ENCODE measurements at regions not wholly inside any gene's neighbourhood (a gene's known extent, or its start where the extent isn't known, plus 50 kb on each side); places are given as distances from the start of the nearest gene placed in this dataset.

- Histone ChIP-seq H3K4me1 (ENCODE audit: insufficient read depth, low read length, poor library complexity, severe bottlenecking) (no peaks in the 10 kb centered on the region), H3K9me3 (ENCODE audit: insufficient read depth, low read depth, low read length) (no peaks in the 10 kb centered on the region), H4K20me1 (ENCODE audit: insufficient read depth, low read length, poor library complexity, severe bottlenecking) (no peaks in the 10 kb centered on the region), H3K36me3 (ENCODE audit: insufficient read depth, low read length) (no peaks in the 10 kb centered on the region), H3K79me2 (ENCODE audit: insufficient read depth, low read length) (no peaks in the 10 kb centered on the region), H3K9ac (ENCODE audit: low read depth, low read length, poor library complexity, severe bottlenecking) (no peak overlapping the region), H3K9me2 (replicated peaks; ENCODE audit: low read depth, low read length) (no peaks in the 10 kb centered on the region), H3K27me3 (ENCODE audit: insufficient read depth, low read length, poor library complexity, severe bottlenecking) (no peaks in the 10 kb centered on the region), H2AFZ (ENCODE audit: low read length) (no peak overlapping the region), H3K4me2 (ENCODE audit: low read depth, low read length, poor library complexity, severe bottlenecking) (no peak overlapping the region), H3K4me3 (ENCODE audit: low read length, poor library complexity, severe bottlenecking) (no peak overlapping the region), H3F3A (ENCODE audit: low read depth) (no peaks in the 10 kb centered on the region)
- TF ChIP-seq CTCF (conservative IDR thresholded peaks at IDR 0.05; ENCODE audit: low read length) (no peak), EZH2phosphoT487 (IDR thresholded peaks at IDR 0.05; ENCODE audit: borderline replicate concordance) (no peak)
Measured at GRCh38 chr7:50869108-50869725, 86.5 kb upstream of the GRB10 start.

GRCh38 chr7:50868426-50869100, 85.9 kb upstream of the GRB10 start:
- Histone ChIP-seq H3K27me3 (ENCODE audit: insufficient read depth, low read length, poor library complexity, severe bottlenecking) (no peaks in the 10 kb centered on the region), H2AFZ (ENCODE audit: low read length) (no peak overlapping the region), H3K4me1 (ENCODE audit: insufficient read depth, low read length, poor library complexity, severe bottlenecking) (no peaks in the 10 kb centered on the region), H3K9ac (ENCODE audit: low read depth, low read length, poor library complexity, severe bottlenecking) (no peak overlapping the region), H3K36me3 (ENCODE audit: insufficient read depth, low read length) (no peaks in the 10 kb centered on the region), H3K9me2 (replicated peaks; ENCODE audit: low read depth, low read length) (no peaks in the 10 kb centered on the region), H3F3A (ENCODE audit: low read depth) (no peaks in the 10 kb centered on the region), H3K79me2 (ENCODE audit: insufficient read depth, low read length) (no peaks in the 10 kb centered on the region), H3K9me3 (ENCODE audit: insufficient read depth, low read depth, low read length) (no peaks in the 10 kb centered on the region), H3K4me3 (ENCODE audit: low read length, poor library complexity, severe bottlenecking) (no peak overlapping the region), H4K20me1 (ENCODE audit: insufficient read depth, low read length, poor library complexity, severe bottlenecking) (no peaks in the 10 kb centered on the region), H3K4me2 (ENCODE audit: low read depth, low read length, poor library complexity, severe bottlenecking) (no peak overlapping the region)
- TF ChIP-seq EZH2phosphoT487 (IDR thresholded peaks at IDR 0.05; ENCODE audit: borderline replicate concordance) (no peak), CTCF (conservative IDR thresholded peaks at IDR 0.05; ENCODE audit: low read length) (no peak)

- H3F3A ChIP-seq (ENCODE audit: low read depth), result no peaks in the 10 kb centered on the region
- H3K27me3 ChIP-seq (ENCODE audit: insufficient read depth, low read length, poor library complexity, severe bottlenecking), result no peaks in the 10 kb centered on the region
- no peaks in the 10 kb centered on the region for H3K79me2 ChIP-seq (ENCODE audit: insufficient read depth, low read length)
- H2AFZ ChIP-seq (ENCODE audit: low read length), result no peak overlapping the region
- H3K4me3 ChIP-seq (ENCODE audit: low read length, poor library complexity, severe bottlenecking), result no peak overlapping the region
- TF ChIP-seq CTCF (conservative IDR thresholded peaks at IDR 0.05; ENCODE audit: low read length), result no peak
- TF ChIP-seq EZH2phosphoT487 (IDR thresholded peaks at IDR 0.05; ENCODE audit: borderline replicate concordance), result no peak
- no peaks in the 10 kb centered on the region for H4K20me1 ChIP-seq (ENCODE audit: insufficient read depth, low read length, poor library complexity, severe bottlenecking)
- H3K9me3 ChIP-seq (ENCODE audit: insufficient read depth, low read depth, low read length), result no peaks in the 10 kb centered on the region
- no peaks in the 10 kb centered on the region for H3K4me1 ChIP-seq (ENCODE audit: insufficient read depth, low read length, poor library complexity, severe bottlenecking)
- H3K9ac ChIP-seq (ENCODE audit: low read depth, low read length, poor library complexity, severe bottlenecking), result no peak overlapping the region
- H3K4me2 ChIP-seq (ENCODE audit: low read depth, low read length, poor library complexity, severe bottlenecking), result no peak overlapping the region
- no peaks in the 10 kb centered on the region for H3K36me3 ChIP-seq (ENCODE audit: insufficient read depth, low read length)
- no peaks in the 10 kb centered on the region for H3K9me2 ChIP-seq (replicated peaks; ENCODE audit: low read depth, low read length)
Measured at GRCh38 chr7:50867034-50867356, 84.3 kb upstream of the GRB10 start.

Data from Loucy (cell line).